GM21423 (cell line): ENCODE measurements at regions not wholly inside any gene's neighbourhood (a gene's known extent, or its start where the extent isn't known, plus 50 kb on each side); places are given as distances from the start of the nearest gene placed in this dataset.

Source experiments
- ATAC-seq: cut with Tn5 transposase; IDR thresholded peaks from one replicate; pipeline ENCODE4 v1.9.1; 2021; ENCODE audit warnings: mild to moderate bottlenecking, moderate library complexity; ENCODE audit not compliant: unreplicated experiment

DNA sequence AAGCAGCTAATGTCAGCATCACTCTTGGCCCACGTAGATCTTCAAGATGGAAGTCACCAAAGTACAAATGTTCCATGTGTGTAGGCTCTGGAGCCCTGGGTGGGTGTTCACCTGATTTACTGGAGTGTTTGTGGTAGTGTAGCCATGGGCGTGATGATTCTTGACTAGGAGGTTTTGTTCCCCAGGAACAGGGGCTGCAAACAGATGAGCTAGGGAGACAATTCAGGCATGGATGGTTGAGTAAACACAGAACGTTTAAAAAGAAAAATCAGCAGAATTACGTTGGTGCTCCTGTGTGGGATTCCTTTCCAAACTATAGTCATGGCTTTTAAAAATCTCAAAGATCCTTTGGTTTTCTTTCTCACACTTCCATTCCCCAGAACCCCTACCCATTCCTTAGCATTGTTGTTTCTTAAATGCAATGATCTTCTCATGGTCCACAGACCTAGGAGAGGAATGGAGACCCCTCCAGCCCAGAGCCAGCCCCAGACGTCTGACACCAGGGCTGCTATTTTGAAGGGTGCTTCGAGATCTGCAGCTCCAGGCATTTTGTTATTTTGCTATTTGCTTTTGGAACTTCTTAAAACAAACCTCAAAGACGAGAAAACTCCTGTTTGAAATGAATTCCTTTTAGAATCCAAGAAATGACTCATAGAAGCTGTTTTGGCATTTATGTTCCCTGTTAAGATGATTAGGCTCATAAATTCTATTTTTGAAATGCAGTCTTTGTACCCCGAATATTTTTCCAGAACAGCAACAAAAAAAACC, 115.1 kb downstream of the ETS2 start:
- ATAC-seq: no peak

DNA sequence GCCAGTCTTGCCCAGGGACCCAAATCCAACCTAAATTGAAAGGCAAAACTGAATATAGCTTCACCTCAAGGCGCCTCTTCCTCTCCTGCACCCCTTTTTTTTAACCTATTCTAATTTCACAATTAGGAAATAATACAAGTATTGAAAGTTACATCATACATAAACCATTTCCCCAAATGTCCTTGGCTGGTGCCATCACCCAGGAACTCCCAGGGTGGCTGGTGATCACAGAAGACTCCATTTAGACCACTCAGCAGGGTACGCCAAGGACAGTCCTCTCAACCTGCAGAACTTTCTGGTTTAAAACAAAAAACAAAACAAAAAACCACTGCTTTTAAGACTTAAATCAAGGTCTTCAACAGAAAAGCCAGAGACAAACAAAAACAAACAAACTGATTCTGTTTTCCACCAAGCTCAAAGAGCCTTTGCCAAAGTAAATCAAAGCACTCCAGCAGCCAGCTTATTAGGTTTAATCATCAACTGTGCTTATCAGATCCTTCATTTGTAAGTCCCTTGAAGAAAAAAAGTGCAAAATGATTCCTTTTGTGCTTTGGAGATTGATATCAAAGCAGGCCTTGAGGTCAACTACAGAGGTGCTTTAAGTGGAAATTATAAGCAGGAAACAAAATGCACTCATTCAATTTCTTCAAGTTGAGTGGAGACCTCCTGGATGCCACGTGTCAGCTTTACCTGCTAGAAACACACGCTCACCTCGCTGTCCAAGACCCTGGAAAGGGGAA, 113.0 kb downstream of the ETS2 start:
- ATAC-seq: no peak

DNA sequence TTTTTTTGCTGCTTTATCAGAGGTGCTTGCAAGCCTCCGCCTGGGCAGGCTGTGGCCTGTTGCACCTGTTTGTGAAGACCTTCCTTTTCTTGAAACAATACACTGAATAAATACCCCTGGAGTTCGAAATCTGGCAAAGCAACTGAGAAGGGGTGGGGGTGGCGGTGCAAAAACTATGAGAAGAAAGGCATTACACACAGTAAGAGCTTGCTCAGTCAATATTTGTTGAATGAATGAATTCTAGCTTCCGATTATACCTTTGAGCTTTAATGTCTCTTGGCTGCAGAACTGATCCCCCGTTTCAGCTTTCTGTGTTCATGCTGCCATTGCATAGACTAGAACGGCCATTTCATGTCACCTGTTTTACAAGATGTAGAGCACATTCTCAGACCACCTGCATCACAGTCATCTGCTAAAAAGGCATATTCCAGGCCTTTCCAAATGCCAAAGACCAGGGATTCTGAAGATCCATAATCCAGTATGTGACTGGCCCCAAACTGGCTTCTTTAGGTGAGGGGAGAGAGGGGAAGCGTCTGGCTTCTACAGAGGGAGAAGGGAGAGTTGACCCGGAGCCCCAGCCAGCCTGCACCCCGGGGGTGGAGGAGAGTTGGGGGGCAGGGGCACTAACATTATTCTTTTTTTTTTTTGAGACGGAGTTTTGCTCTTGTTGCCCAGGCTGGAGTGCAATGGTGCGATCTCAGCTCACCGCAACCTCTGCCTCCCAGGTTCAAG, 111.5 kb downstream of the ETS2 start:
- ATAC-seq: no peak

DNA sequence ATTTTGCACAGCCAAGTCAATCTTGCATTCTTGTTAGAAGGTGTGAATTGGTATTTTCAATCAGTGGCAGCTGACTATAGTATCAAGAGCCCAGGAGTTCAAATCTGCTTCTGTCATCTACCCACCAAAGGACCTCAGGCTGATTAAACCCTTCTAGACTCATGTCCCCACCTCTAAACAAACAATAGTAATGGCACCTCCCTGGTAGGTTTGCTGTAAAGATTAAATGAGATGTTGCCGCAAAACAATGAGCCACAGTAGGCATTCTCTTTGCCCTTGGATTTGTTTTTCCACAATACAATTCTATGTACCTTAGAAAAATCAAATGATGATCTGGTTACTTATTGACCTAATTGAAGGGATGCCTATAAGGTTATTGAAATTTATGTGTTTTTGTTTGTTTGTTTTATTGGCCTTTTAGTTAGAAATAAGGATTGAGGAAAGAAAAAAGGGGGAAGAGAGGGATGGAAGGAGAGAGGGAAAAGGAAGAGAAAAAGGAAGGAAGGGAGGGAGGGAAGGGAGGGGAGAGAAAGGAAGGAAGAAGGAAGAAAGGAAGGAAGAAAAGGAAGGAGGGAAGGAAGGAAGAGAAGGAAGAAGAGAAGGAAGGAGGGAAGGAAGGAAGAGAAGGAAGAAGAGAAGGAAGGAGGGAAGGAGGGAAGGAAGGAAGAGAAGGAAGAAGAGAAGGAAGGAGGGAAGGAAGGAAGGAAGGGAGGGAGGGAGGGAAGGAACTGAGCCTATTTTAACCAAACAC, 110.7 kb downstream of the ETS2 start:
- no peak for ATAC-seq

DNA sequence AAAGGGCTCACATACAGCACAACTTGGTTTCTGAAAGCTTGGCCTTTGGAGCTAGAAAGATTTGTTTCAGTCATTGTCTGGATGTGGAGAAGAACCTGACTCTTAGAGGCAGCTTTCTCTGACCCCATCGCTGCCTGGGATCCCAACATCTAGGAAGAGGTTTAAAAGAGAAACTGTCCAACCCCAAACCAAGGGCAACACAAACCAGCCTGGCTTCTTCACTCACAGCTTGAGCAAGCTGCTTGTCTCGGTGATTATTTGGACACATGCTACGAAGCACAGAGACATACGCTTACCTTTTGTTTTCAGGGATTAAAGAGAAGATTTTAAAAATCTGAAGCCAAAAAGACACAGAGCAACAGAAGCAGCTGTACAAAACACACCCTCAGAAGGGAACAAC, 109.8 kb downstream of the ETS2 start:
- ATAC-seq: no peak

DNA sequence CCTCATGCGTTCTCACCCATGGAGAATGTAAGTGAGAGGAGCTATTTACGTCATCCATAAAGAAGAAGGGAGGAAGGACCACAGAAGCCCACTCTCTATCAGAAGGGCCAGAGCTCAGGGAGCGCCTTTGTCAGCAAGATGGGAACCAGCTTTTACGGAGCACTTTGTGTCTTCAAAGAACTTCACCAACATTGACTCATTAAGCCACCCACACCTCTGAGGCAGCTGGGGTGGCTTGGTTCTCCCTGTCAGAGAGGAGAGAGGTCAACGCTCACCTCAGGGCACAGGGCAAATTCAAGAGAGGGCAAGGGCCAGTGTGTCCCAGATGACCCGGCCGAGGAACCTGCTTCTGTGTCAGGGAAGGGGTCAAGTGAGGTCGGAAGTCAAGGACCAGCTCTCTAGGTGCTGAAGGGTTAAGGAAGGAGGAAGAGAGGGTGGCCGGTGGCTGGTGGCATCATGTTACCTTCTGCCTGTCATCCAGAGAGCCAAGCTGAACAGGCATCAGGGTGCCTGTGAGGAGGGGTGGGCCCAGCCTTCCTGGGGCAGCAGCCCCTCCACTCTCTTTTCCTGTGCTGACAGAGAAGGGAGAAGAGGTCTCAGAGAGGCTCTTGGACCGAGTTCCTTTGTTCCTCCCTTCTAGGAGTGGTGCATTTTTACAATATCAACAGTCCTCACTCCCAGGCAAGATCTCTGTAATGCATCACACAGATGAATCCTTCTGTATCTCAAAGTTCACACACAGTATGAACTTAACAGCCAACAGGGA, 109.0 kb downstream of the ETS2 start:
- no peak for ATAC-seq

DNA sequence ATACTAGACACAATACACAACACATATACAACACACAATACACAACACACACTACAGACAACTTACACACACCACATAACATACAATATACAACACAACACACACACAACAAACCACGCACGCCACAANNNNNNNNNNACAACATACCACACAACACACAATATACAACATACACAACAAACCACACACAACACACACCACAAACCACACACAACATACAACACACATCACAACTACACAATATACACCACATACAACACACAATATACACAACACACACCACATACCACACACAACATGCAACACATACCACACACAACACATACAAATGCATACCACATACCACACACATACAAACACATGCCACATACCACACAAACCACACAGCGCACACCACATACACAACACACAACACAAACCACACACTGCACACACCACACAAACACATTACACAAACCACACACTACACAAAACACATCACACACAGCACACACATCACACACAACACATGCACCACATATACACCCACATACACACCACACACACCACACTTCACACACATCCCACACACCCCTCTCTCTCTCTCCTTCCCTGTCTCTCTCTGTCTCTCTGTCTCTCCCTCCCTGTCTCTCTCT, 108.3 kb downstream of the ETS2 start:
- ATAC-seq: no peak

DNA sequence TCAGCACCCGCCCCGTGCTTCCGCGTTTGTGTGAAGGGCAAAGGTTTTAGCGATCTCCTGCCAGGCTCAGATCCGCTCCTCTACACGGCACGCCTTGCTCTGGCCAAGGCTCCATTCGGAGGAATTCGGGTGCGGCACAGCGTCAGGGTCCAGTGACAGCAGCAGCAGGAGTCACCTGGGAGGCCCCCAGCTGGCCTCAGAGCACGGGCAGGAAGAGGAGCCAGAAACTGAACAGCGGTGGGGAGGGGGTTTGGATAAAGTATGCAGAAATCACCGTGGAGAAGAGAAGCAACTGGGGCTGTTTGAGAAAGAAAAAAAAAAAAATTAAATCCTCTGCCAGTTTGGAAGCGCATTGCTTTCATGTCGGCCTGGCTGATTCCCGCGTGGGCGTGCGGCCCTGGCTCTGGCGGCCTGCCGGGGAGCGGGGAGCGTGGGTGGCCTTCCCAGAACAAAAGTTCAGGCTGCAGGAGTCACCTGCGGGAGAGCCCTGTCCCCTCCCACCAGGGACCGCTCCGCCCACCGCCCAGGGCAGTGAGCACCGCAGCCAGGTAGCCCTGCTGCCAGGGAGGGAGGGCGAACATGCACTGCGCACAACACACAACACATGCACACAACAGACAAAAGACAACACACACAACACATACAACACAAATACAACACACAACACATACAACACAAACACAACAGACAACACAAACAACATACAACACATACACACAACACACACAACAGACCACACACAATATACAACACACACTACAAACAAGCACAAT, 107.6 kb downstream of the ETS2 start:
- no peak for ATAC-seq

DNA sequence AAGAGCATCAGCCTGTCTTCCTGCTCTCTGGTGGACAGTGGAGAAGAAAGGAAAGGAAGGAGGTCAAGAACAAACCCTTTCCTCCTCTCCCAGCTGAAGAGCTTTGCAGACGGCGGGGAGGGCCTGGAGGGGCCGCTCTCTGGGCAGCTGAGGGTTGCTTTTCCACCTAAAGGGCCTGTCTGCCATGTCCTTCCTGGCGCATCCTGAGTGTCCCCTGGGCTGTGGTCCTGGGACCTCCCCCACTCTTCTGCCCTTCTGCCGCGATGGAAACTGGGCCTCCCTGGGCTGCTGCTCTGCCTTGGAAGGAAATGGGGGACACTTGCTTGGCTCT, 107.0 kb downstream of the ETS2 start:
- no peak for ATAC-seq

DNA sequence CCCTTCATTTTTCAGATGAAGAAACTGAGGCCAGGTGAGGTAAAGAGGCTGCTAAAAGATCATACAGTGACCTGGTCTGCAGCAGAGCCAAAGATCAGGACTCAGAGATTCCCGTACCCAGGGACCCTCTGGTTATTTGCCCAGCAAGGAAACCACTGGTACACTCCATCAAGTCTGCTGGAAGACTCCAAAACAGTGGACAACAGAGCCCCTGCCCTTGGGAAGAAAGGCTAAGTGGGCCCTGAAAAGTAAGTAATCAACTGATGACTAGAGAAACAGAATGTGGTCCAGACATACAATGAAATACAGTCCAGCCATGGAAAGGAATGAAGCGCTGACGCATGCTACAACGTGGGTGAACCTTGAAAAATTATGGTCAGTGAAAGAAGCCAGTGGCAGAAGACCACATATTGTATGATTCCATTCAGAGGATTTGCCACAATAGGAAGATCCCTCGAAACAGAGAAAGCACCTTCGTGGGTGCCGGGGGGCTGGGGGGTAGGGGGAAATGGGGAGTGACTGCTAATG, 106.4 kb downstream of the ETS2 start:
- no peak for ATAC-seq

DNA sequence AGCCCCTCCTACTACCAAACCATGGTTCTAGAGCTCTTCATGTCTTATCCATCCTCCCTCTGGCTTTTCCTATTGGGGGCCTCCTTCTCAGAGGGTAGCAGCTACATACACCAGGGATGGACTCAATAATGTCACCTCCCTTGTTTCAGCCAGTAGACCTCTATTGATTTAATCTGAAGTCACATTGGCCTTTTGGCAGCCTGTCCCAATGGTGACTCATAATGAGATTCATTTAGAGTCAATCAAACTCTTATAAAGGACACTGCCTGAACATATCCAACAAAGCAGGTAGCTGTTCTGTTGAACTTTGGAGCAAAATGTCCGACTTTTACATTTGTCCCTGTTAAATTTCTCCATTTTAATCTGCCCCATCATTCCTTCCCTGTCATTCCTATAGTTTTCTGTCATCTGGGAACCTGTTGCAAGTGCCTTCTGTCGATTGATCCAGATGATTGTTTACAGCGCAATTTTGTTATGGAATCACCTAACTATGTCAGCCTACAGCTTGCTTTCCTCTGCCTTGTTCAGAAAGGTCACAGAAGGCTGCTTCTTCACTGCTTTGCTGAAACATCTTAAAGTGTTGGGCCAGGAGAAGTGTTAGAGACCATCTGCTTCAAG, 105.9 kb downstream of the ETS2 start:
- no peak for ATAC-seq

DNA sequence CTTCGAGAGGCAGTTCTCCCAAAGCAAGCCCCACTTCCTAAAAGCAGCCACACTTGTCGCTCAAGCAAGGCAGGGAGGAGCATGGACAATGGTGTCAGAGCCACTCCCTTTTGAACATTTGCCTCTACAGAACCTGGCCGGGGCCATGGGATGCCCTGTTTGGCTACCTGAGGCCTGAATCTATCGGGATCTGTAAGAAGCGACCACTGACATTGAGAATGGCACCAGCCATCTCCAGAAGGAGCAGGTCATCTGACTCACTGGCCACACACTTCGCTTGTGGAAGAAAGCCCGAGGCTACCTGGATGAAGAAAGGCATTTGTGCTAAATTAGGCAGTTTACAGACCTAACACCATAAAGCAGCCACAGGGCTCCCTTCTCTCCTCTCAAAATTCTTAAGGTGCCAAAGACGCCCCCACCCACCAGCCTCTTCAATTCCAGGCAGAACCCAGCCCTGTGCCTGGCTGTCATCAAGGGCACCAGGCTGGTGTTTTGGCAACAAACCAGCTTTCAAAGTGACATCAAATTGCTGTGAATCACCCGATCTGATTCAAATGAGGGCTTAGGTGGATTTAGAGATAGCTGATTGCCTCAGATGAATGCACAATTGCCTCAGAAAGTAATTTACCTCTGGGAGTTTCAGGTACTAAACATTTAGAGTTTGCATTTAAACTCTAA, 104.8 kb downstream of the ETS2 start:
- no peak for ATAC-seq

DNA sequence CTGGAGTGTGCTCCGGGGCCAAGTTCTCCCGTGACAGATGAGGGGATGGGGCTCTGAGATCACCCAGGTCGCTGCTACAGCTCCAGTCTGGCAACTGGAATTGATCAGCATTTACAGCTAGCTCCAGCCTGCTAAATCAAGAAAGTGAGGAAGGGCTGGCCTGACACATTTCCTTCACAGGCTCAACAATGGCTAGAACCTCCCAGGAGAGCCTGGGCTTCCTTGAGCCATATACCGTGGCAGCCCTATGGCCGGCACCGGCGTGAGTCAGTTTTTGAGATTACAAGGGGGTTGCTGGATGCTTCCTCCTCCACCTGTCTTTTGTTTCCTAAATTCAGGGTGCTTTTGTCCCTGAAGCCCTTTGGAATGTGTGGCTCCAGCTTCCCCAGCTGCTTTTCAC, 104.2 kb downstream of the ETS2 start:
- ATAC-seq: no peak

DNA sequence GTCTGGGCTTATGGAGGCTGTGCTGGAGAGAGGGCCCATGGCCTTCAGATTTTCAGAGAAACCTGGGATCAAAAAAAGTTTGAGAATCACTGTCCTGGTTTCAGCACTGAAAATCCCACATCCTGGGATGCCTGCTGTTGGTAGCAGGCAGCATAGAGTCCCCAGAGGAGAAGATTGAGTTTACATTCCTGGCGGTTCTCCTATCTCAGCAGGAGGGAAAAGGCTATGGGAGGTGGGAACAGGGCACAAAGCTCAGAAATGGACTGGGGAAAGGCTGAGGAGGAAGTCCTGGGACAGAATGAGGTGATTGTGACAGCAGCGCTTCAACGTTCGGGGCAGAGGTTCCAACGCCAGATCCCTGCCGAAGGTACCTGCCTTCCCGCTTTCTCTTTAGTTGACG, 103.4 kb downstream of the ETS2 start:
- no peak for ATAC-seq

DNA sequence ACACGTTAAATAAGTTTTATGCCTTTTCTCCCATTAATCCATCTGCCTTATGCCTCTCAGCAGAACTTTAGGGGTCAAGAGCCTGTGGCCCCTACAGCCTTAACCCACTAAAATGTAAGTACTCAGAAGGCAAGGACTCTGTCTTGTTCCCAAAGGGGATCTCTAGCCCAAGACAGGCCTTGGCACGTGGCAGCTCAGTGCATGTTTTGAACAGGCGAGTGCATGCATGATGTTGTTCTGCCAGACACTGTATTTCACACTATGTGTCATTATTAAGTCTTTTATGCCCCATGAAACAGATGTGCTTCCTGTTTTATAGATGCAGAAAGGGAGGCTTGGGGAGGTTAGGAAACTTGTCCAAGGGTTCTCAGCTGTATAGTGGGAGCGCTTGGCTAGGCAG, 102.8 kb downstream of the ETS2 start:
- no peak for ATAC-seq

DNA sequence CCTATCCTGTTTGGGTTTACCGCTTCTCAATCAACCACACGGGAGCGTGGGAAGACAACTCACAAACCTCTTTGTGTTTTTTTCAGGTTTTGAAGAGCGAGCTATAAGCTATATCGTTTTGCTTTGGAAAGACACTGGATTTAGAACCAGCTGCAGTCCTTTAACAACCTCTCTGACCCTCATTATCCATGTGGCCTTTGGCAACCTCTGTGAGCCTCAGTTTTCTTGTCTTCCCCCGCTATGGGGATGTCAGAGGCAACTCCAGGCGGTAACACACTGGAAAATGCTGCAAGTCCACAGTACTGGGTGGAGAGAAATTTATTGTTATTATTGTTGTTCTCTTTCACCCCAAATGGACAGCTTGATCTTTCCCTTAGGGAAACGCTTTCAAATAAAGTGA, 100.0 kb downstream of the ETS2 start:
- ATAC-seq: no peak

DNA sequence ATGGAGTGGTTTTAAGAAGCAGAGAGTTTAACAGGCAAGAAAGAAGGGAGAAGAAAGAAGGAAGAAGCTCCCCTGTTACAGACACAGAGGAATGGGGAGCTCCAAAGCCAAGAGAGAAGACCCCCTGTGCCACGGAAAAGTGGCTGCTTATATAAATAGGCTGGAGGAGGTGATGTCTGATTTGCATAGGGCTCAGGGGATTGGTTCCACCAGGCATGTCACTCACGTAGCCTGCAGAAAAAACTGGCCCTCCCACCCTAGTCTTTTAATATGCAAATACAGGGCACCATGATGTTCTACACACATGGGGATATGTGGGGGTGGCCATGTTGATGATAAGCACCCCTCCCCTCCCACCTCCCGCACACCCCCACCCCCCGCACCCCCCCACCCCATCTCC, 99.6 kb downstream of the ETS2 start:
- ATAC-seq: no peak

DNA sequence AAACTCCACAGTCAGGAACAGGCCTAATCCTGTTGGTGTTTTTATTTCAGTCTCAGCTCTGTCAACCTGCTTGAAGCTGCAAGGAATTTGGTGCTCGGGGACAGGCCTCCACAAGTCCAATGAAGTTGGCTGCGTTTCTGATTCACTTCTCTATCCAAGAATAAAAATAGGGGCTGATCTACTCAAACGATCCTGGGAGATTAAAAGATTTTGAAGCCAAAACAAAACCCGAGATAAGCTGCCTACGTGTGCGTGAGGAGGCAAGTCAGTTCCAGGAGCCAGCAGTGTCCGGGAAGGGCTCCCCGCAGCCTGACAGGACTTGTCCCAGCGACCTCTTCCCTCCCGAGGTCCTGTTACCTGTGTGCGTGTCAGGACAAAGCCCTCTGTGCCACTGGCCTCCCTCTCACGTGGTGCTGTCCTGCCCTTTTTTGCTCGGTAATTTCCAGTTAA, 98.0 kb downstream of the ETS2 start:
- ATAC-seq: no peak
